ENCODE measurements at regions not wholly inside any gene's neighbourhood (a gene's known extent, or its start where the extent isn't known, plus 50 kb on each side); places are given as distances from the start of the nearest gene placed in this dataset.

GRCh38 chr1:83632906-83633305, 366.0 kb downstream of the TTLL7 start:
- H3K4me2 ChIP-seq (ENCODE audit: low read length) = no peak overlapping the region
- no peak overlapping the region for H3K27ac ChIP-seq (ENCODE audit: low read depth, low read length, poor library complexity, severe bottlenecking)
- H3K4me1 ChIP-seq (ENCODE audit: insufficient read depth, low read length, severe bottlenecking) = peaks cover 4% of the 10 kb centered on the region
- H3K9me2 ChIP-seq (ENCODE audit: low read depth, low read length) = no peaks in the 10 kb centered on the region
- H2AFZ ChIP-seq (ENCODE audit: low read length) = no peak overlapping the region
- no peaks in the 10 kb centered on the region for H3K9me3 ChIP-seq (ENCODE audit: low read length)
- no peaks in the 10 kb centered on the region for H4K20me1 ChIP-seq (ENCODE audit: insufficient read depth, low read length)
- no peaks in the 10 kb centered on the region for H3K79me2 ChIP-seq (ENCODE audit: insufficient read depth, low read length)
- H3K4me3 ChIP-seq (ENCODE audit: low read depth, low read length, poor library complexity, severe bottlenecking) = no peak overlapping the region
- H3K9ac ChIP-seq (ENCODE audit: low read length) = no peak overlapping the region
- H3F3A ChIP-seq (ENCODE audit: insufficient read depth, low read length) = no peaks in the 10 kb centered on the region
- TF ChIP-seq EZH2 (IDR thresholded peaks at IDR 0.05; ENCODE audit: borderline replicate concordance, low read length) = no peak
- TF ChIP-seq, protein P1, sequence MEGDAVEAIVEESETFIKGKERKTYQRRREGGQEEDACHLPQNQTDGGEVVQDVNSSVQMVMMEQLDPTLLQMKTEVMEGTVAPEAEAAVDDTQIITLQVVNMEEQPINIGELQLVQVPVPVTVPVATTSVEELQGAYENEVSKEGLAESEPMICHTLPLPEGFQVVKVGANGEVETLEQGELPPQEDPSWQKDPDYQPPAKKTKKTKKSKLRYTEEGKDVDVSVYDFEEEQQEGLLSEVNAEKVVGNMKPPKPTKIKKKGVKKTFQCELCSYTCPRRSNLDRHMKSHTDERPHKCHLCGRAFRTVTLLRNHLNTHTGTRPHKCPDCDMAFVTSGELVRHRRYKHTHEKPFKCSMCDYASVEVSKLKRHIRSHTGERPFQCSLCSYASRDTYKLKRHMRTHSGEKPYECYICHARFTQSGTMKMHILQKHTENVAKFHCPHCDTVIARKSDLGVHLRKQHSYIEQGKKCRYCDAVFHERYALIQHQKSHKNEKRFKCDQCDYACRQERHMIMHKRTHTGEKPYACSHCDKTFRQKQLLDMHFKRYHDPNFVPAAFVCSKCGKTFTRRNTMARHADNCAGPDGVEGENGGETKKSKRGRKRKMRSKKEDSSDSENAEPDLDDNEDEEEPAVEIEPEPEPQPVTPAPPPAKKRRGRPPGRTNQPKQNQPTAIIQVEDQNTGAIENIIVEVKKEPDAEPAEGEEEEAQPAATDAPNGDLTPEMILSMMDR (IDR thresholded peaks at IDR 0.05; ENCODE audit: low read length) = no peak
- H3K27me3 ChIP-seq (ENCODE audit: insufficient read depth, low read length) = no peaks in the 10 kb centered on the region
- no peaks in the 10 kb centered on the region for H3K36me3 ChIP-seq (ENCODE audit: insufficient read depth, low read length)

- no peak overlapping the region for H2AFZ ChIP-seq (ENCODE audit: low read length)
- H3F3A ChIP-seq (ENCODE audit: insufficient read depth, low read length) = no peaks in the 10 kb centered on the region
- no peak overlapping the region for H3K4me3 ChIP-seq (ENCODE audit: low read depth, low read length, poor library complexity, severe bottlenecking)
- no peaks in the 10 kb centered on the region for H4K20me1 ChIP-seq (ENCODE audit: insufficient read depth, low read length)
- H3K9me2 ChIP-seq (ENCODE audit: low read depth, low read length) = no peaks in the 10 kb centered on the region
- no peaks in the 10 kb centered on the region for H3K36me3 ChIP-seq (ENCODE audit: insufficient read depth, low read length)
- H3K27ac ChIP-seq (ENCODE audit: low read depth, low read length, poor library complexity, severe bottlenecking) = no peak overlapping the region
- H3K9ac ChIP-seq (ENCODE audit: low read length) = no peak overlapping the region
- no peak overlapping the region for H3K4me2 ChIP-seq (ENCODE audit: low read length)
- H3K4me1 ChIP-seq (ENCODE audit: insufficient read depth, low read length, severe bottlenecking) = peaks cover 11% of the 10 kb centered on the region
- H3K9me3 ChIP-seq (ENCODE audit: low read length) = no peaks in the 10 kb centered on the region
- H3K27me3 ChIP-seq (ENCODE audit: insufficient read depth, low read length) = no peaks in the 10 kb centered on the region
- H3K79me2 ChIP-seq (ENCODE audit: insufficient read depth, low read length) = no peaks in the 10 kb centered on the region
- TF ChIP-seq EZH2 (IDR thresholded peaks at IDR 0.05; ENCODE audit: borderline replicate concordance, low read length) = no peak
- TF ChIP-seq, protein P1 (IDR thresholded peaks at IDR 0.05; ENCODE audit: low read length) = no peak
Measured at GRCh38 chr1:83631851-83632250, 367.1 kb downstream of the TTLL7 start.

- no peaks in the 10 kb centered on the region for H4K20me1 ChIP-seq (ENCODE audit: insufficient read depth, low read length)
- no peaks in the 10 kb centered on the region for H3F3A ChIP-seq (ENCODE audit: insufficient read depth, low read length)
- H3K4me3 ChIP-seq (ENCODE audit: low read depth, low read length, poor library complexity, severe bottlenecking) = no peak overlapping the region
- peak overlapping the region; percentile 54 for H3K27ac ChIP-seq (ENCODE audit: low read depth, low read length, poor library complexity, severe bottlenecking)
- H3K4me2 ChIP-seq (ENCODE audit: low read length) = peak overlapping the region; percentile 2; the same call in 1 of the 2 replicates
- no peaks in the 10 kb centered on the region for H3K27me3 ChIP-seq (ENCODE audit: insufficient read depth, low read length)
- no peak for TF ChIP-seq EZH2 (IDR thresholded peaks at IDR 0.05; ENCODE audit: borderline replicate concordance, low read length)
- TF ChIP-seq, protein P1 (IDR thresholded peaks at IDR 0.05; ENCODE audit: low read length) = no peak
- H3K9ac ChIP-seq (ENCODE audit: low read length) = no peak overlapping the region
- no peak overlapping the region for H2AFZ ChIP-seq (ENCODE audit: low read length)
- no peaks in the 10 kb centered on the region for H3K9me2 ChIP-seq (ENCODE audit: low read depth, low read length)
- no peaks in the 10 kb centered on the region for H3K36me3 ChIP-seq (ENCODE audit: insufficient read depth, low read length)
- peaks cover 21% of the 10 kb centered on the region for H3K4me1 ChIP-seq (ENCODE audit: insufficient read depth, low read length, severe bottlenecking)
- H3K9me3 ChIP-seq (ENCODE audit: low read length) = no peaks in the 10 kb centered on the region
- H3K79me2 ChIP-seq (ENCODE audit: insufficient read depth, low read length) = no peaks in the 10 kb centered on the region
Measured at GRCh38 chr1:83627045-83627444, 371.9 kb downstream of the TTLL7 start.
